ENCODE measurements at regions not wholly inside any gene's neighbourhood (a gene's known extent, or its start where the extent isn't known, plus 50 kb on each side); places are given as distances from the start of the nearest gene placed in this dataset.

GRCh38 chr3:103167850-103168249, 733.0 kb downstream of the ZPLD1 start:
- TF ChIP-seq, protein P1, sequence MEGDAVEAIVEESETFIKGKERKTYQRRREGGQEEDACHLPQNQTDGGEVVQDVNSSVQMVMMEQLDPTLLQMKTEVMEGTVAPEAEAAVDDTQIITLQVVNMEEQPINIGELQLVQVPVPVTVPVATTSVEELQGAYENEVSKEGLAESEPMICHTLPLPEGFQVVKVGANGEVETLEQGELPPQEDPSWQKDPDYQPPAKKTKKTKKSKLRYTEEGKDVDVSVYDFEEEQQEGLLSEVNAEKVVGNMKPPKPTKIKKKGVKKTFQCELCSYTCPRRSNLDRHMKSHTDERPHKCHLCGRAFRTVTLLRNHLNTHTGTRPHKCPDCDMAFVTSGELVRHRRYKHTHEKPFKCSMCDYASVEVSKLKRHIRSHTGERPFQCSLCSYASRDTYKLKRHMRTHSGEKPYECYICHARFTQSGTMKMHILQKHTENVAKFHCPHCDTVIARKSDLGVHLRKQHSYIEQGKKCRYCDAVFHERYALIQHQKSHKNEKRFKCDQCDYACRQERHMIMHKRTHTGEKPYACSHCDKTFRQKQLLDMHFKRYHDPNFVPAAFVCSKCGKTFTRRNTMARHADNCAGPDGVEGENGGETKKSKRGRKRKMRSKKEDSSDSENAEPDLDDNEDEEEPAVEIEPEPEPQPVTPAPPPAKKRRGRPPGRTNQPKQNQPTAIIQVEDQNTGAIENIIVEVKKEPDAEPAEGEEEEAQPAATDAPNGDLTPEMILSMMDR (IDR thresholded peaks at IDR 0.05), result no peak
- TF ChIP-seq POLR2A (IDR thresholded peaks at IDR 0.05) (no peak), EP300 (IDR thresholded peaks at IDR 0.05) (no peak)

Data from sigmoid colon (tissue), 4 donors.